HL-60/S4 treated with retinoic acid at 250 ng/mL for 4 days and 3 days (cell line): ENCODE measurements at regions not wholly inside any gene's neighbourhood (a gene's known extent, or its start where the extent isn't known, plus 50 kb on each side); places are given as distances from the start of the nearest gene placed in this dataset.
"Not testable (repeated sequence)": the region's sequence is repeated elsewhere in the genome, so short reads cannot be mapped to it uniquely, and the experiment has no call there.

Experiments used
- in situ Hi-C: fragments of 300-500 bp; cut with MboI; formaldehyde crosslinking; loops from 2 replicates; pipeline ENCODE4 v1.7.0; 2022; ENCODE audit warnings: low sequenced_read_pairs

DNA sequence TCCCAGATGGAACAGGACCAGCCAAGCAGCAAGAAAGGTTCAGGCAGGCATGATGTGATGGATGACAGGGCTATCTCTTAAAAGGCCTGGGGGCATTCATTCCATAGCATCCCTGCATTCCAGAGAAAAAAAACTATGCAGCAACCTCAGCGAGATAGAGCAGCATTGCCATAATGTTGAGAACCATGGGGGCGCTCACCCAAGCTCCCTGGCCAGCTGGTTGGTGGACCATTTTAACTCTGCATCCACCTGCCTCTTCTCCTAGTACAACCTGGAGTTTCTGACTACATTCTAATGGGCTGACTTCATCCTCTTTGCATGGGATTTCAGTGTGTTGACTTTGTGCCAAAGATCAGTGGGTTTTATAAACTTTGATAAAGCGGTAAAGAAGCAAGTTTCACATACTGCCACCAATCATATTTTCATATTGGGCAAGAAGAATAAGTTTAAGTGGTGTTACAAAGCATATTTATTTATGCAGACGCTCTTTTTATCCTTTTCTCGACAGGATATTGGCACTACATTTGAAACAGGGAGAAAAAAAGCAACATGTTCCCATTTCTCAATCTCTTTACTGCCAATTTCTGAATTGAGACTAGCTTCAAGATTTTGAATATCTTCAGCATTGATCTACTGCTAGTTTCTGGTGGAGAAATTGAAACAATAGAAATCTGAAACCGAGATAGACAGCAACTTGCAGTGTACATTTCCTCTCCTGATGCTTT lies 378.3 kb upstream of the WWC1 start:
- in situ Hi-C loops, result no loop called here

DNA sequence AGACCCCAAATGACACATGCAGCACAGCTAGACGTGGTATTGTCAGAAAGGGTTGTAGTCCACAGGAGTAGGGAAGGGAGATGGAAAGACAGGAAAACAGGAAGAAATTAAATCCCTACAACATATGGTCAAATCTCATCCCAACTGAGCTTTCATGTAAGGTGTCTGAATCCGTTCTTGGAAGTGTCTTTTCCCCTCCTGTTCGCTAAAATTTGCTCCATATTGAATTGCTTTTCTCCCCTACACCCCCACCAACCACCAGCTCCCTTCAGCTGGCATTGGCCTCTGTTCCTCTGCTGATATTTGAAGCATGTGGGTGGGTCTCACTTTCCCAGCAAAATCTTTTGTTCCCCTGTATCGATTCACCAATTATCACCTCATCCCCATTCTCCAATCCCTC lies 376.2 kb upstream of the WWC1 start:
- in situ Hi-C loops, result no loop called here

DNA sequence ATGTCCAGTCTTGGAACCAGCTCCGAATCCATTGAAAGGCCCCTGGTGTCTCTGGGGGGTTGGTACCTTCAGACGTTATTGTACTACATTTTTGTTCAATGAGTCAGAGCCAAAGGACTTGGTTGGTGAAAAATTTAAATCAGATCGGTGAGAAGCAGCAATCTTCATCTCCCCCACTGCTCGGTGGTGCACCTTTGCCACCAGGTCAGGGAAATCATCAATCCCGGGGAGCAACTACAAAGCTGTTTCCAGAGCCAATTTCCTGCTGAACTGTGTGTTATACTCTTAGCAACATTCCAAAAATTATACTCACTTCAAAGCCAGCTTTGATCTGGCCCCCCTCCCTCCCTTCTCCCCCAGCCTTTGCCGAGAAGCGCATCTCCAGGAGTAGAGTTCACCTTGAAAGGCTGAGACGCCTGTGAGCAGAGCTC lies 375.2 kb upstream of the WWC1 start:
- in situ Hi-C loops, result no loop called here

DNA sequence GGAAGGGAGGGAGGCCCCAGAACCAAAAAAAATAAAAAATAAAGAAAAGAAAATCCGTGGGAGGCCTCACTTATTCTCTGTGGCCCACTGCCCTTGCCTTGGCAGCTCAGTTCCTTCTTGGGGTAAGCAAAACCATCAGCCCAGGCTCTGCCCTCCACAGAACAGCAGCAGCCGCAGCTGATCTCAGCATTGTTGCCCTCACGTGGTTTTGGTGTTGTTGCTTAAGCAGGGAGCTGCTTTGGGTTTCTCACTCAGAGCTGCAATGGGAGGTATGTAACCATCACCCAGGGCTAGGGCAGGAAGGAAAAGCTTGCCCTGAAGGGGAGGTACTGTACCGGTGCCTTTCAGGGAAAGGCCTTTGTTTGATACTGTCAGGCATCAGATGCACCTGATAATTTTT lies 374.7 kb upstream of the WWC1 start:
- in situ Hi-C loops, result no loop called here

DNA sequence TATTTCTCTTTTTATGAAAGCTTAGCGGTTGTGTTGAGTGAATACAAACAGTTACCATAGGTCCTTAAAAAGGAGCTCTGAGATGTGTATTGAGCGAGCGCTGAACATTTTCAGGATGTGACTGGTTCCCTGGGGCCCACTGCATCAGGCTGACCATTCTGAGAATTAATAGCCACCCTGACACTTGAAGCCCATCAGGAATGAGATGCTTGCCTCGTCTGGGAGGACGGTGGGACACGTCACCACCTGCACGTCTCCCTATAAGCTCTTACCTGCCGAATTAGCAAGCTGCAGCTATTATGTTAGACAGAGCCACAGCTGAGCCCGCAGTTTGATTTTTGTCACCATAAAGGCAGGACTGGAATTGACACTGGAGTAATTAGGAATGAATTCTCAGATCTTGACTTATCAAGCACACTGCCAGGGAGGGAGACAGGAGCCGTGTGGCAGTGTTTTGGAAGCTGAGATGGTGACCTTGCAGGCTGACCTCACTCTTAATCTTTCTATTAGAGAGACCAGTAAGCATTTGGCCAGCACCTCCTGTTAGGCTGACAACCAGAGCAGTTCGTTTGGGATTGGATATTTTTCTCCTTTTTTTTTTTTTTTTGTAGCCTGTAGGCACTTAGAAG lies 373.1 kb upstream of the WWC1 start:
- in situ Hi-C loops, result no loop called here

DNA sequence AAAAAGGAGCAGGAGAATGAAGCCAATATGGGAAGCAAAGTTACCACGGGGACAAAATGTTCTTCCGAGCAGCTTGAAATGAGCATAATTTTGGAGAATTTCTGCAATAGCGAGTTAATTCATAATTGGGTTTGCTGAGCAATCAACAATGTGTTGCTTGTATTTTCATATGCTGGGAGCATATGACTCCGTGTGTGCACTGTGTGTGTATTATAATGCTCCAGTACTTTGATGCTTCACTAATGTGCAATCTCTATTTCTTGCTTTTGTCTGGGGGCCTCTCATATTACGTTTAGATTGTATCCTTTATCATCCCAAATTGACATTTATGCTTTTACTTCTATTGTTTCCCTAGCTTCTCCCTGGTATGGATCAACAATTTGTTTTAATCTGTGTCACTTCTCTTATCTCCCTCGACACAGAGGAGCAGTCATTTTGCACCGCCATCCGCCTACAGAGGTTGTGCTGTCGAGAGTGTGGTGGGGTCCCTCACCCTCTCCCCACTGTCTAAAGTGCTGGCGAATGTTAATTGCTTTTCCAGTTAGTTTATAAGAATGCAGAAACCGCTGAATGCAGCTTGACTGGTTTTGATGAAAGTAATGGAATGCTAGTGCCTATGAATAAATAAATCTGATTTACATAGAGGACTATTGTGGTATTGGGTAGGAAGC lies 372.5 kb upstream of the WWC1 start:
- in situ Hi-C loops, result no loop called here

DNA sequence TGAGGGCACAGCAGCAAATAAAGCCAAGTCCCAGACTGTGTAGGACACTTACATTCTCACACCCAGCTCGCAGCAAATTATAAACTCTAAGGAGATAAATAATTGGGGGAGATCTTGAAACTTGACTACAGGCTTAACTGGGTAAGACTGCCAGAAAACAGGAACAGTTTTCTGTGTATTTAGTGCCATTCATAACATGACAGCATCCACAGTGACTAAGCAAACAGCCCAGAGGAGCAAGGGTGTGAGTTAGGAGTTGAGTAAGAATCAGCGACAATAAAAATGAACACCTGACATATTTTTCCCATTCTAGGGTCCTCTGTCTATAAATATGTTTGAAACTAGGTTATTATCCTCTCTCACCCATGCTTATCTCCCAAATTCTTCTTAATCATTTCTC lies 370.9 kb upstream of the WWC1 start:
- in situ Hi-C loops, result no loop called here

DNA sequence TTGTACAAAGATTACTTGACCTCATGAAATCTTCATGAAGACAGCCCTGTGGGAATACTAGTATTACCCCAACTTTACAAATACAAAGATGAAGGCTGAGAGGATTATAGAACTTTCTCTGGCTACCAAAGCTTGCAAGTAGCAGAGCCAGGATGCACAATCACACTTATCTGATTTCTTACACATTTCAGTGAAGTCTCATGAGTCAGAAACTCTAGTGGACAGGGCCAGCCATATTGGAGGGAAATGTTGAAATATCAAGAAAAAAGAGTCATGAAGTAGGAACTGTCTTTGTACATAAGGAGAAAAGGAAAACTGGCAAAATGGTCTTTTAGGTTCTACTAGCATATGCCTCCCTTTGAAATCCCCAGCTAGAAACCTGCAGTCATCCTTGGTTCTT lies 369.6 kb upstream of the WWC1 start:
- in situ Hi-C loops, result no loop called here

DNA sequence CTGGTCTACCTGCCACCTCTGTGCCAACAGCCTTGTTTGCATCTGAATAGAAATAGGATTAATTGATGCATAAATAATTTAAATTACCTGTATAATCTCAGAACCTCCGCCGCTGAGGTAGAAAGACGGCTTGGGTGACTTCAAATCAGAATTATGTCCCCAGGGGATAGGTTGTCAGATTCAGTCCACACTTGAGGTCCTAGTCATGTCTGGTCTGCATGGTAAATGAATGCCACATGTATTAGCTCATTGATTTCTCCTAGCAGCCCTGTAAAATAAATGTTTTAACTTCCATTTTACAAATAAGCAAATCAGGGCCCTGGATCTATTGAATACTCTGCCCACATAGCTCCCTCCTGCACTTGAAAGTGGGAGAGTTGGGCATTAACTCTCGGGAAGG lies 368.0 kb upstream of the WWC1 start:
- in situ Hi-C loops, result no loop called here

DNA sequence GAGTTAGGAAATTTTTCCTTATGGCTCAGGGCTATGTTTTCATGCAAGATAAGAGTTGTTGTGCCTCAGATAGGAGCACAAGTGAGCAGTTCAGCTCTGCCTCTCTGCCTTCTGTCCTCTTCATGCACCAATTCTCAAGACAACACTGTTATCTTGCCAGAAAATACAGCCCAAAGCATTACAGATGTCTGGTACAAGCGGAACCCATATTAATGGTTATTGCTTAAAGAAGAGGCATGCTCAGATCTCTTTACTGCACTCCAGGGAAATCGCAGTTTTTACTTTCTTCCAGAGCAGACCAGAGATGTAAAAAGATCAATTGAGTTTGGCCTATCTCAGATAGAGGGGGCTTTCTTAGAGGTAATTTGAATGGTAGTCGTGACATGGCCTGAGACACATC lies 361.6 kb upstream of the WWC1 start:
- in situ Hi-C loops, result no loop called here

DNA sequence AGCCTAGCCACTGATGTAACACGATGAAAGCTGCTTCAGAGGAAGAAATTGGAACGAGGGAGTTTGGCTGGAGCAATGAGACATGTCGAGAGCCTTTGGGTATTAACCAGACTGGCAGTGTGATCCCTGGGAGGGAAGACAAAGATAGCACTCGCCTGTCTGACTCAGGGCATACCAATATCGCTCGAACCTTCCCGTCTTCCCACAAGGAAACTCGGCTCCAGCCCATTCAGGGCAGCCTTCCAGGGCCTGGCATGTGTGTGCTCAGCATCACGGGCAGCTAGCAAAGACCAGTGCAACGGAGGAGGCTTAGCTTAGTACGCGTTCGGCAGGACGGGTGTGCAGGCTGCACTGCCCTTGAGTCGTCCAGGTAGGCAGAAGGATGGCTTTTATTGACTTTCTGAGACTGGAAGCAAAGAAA lies 356.9 kb upstream of the WWC1 start:
- in situ Hi-C loops, result no loop called here

DNA sequence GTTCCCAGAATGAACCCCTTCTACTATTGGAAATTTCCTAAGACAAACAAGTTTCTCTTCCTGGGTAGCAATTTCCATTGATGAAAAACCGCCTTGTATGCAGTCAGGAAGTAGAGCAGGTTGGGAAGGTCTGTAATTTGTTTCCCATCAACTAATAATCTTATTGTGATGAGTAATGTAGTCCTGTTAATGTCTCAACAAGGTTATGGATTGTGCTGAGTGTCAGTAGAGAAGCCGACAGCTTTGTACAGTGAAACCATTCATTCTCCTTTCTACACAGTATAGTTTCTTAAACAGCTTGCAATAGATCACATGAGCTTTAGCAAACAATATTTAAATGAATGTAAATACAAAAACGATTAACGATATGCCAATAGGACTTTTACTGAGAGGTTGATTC lies 355.4 kb upstream of the WWC1 start:
- in situ Hi-C loops, result no loop called here

DNA sequence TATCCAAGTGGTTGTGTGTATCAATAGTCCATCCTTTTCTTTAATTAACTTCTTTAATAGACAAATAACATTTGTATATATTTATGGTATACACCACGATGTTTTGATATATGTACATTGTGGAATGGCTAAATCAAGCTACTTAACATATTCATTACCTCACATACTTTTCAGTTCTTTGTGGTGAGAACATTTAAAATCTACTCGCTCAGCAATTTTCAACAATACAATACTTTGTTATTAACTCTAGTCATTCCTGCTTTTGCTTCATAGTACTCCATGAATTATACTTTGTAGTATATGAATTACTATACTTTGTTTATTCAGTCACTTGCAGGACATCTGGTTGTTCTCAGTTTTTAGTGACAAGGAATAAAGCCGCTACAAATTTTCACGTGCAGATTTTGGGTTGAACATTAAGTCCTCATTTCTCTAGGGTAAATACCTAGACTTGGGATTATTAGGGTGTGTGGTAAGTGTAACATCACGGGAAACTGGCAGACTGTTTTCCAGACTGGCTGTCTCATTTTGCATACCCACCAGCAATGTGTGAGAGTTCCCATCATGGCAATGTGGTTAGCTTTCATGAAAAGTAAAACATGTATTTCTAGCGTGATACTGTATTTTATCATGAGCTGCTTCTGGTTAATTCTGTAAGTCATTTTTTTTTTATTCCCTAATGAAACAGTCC lies 354.4 kb upstream of the WWC1 start:
- in situ Hi-C loops, result no loop called here

DNA sequence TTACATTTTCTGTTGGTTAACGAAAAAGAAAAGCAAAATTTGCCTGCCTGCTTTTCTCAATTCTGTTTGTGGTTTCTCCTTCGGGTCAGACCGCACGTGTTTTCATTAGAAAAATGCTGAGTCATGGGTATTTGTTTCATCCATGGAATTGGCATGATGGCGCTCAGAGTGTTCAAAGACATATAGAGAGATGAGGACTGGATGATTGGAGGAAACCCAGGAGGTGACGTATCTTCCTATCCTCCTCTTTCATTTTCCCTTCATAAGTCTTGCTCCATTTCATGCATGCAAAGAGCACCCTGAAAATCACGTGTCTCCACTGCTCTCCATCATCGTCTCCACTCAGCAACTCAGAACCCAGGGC lies 353.8 kb upstream of the WWC1 start:
- in situ Hi-C loops, result no loop called here

DNA sequence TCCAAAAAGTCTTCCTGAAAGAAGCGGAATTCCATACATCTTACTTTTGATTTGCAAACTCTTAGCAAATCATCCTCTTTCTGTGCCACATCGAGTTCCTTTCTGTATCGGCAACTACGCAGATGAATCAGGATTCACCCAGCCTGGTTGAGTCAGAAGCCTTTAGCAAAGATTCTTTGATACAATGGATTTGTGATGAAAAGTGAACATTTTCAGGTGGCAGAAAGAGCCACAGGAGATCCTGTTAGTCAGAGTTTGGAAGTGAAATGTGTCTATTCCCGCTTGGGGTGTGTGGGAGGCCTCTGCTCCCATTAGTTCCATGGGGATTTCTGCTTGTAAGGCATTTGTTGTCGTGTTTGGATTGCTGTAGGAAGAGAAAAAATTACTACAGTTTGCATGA lies 351.8 kb upstream of the WWC1 start:
- in situ Hi-C loops, result no loop called here

DNA sequence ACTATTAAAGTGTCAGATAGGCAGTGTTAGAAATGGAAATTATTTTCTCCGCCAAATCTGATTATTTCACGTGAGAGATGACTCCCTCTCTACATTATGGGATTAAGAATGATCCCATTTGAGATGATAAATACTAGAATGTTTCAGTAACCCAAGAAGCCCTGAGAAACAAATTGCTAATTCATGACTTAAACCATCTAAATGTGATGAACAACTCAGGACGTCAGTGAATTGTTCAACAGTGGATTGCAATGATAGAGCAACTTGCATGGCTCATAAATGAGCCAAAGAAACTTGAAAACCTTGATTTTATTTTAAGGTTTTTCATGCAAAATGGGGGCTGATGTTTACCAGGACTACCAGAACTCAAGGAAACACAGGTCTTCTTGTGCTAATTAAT lies 350.5 kb upstream of the WWC1 start:
- in situ Hi-C loops, result no loop called here

DNA sequence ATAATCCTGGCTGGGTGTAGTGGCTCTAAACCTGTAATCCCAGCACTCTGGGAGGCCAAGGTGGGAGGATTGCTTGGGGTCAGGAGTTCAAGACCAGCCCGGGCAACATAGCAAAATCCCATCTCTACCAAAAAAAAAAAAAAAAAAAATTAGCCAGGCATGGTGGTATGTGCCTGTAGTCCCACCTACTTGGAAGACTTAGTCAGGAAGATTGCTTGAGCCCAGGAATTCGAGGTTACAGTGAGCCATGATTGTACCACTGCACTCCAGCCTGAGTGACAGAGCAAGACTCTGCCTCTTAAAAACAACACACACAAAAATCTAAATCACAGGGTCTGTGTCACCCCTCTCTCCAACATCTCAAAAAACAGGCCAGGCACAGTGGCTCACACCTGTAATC lies 349.9 kb upstream of the WWC1 start:
- in situ Hi-C loops, result not testable (repeated sequence)

DNA sequence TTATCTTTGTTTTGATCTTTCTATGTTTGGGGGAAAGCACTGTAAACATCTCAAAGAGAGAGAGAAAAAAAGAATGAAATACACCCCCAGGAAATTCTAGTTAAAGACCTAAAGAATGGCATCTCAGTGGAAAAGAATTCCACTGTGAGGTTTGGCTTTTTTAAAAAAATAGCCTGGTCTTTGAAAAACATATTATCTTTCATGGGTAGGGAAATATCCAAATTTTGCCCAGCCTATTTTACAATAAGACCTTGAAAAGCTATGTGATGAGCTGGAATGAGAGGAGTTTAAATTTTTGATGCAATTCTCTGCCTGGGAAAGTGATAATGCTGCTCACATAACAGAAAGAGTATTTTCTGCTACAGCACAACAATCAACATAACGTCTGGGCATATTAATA lies 348.1 kb upstream of the WWC1 start:
- in situ Hi-C loops, result no loop called here

DNA sequence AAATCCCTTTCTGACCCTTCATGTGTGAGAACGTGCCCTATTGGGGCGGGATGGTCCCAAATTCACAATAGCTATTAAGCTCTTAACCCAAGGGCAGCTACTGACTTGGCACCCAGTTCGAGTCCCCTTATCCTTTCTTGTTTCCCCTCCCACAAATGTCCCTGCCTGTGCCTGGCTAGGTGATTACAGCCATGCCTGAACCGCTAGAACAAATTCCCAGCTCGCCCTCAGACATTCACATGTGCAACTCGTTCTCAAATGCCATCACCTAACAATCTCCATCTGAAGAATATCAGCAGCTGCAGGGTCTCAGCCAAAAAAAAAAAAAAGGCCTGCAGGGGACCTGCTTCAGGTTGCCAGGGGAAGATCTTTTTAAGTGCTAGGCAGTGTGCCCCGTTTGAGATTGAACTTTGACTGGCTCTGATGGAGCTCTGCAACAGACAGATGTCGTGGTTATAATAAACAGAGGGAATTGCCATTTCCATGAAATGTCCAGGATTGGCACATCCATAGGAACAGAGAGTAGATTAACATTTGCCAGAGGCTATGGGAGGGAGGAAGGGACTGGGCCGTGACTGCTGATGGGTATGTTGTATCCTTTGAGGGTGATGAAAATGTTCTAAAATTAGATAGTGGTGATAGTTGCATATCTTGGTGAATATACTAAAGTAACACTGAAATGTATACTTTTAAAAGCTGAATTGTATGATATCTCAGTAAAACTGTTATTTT lies 347.2 kb upstream of the WWC1 start:
- in situ Hi-C loops, result no loop called here

DNA sequence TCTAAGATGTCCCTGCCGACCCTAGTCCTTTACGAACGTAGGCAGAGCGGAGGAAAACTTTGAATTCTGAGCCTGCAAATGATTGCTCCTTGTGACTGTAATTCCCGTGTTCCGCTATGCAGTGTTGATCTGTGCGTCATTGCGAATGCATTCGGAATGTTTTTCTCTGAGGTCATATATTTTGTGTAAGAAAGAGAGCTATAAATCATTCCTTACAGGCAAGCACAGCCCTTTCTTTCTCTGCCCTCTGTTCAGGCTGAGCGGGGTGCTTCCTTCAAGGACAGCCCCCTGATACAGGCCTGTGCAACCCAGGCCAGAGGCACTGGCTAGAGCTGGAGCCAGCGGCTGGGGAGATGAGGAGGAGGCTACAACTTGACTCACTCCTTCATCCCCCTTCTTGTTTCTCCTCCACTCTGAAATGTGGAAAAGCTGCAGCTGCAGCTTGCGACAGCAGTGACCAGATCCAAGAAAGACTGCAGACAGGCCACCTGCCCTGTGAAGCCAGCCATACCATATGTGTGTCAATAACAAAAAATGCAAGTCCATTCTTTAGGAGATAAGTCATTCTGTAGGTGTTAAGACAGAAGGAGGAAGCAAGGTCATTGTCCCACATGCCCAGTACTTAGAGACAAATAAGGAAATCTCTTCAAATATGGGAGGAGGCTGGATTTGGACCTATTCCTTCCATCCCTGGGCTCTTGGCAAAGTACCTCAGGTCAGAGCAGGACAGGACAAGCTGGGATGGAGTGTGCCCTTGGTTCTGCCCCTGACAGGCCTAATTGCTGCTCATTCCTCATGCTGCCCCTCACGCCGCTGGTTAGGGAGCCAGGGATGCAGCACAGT lies 345.7 kb upstream of the WWC1 start:
- in situ Hi-C loops, result no loop called here
